HG03066 (cell line): ENCODE measurements at regions not wholly inside any gene's neighbourhood (a gene's known extent, or its start where the extent isn't known, plus 50 kb on each side); places are given as distances from the start of the nearest gene placed in this dataset.
"Not testable (repeated sequence)": the region's sequence is repeated elsewhere in the genome, so short reads cannot be mapped to it uniquely, and the experiment has no call there.

Experiments used
- ATAC-seq: cut with Tn5 transposase; IDR thresholded peaks from one replicate; pipeline ENCODE4 v1.9.1; 2021; ENCODE audit warnings: low read depth; ENCODE audit not compliant: unreplicated experiment

DNA sequence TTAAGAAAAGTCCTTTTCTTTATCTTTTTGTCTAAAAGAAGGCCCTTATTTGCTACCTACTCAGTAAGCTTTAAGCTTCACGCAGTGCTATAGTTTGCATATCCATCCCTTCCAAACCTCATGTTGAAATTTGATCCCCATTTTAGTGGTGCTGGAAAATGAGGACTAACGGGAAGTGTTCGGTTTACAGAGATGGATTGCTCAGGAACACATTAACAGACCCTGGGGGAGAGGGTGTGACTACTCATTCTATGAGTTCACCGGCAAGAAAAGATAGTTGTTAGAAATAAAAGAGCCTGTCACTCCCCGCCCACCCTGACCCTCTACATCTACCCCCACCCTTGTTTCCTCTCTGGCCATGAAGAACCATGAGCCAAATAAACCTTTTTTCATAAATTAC lies 546.2 kb downstream of the MEI4 start:
- no peak for ATAC-seq

GRCh38 chr6:78222226-78222625 lies 569.4 kb downstream of the MEI4 start:
- ATAC-seq: no peak

- no peak for ATAC-seq
Observed at GRCh38 chr6:78231002-78231401, 578.2 kb downstream of the MEI4 start.

- no peak for ATAC-seq
Observed at GRCh38 chr6:78243519-78243918, 590.7 kb downstream of the MEI4 start.

DNA sequence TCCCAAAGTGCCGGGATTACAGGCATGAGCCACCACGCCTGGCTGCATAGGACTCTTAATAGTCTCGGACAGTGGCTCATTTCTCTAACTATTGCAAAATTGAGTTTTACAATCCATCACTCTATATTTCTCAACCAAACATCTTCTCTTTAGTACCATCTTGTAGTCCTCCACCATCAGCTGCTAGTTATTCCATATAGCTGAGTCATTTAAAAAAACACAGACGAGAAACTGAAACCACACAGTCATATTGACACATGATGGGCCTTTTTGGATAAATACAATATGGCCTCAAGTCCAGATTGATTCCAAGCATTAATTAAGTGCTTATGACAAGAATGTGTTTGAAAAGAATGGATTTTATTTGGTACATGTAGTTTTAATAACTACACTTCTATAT lies 599.1 kb downstream of the MEI4 start:
- no peak for ATAC-seq

GRCh38 chr6:78253618-78254017 lies 600.8 kb downstream of the MEI4 start:
- ATAC-seq: no peak

- ATAC-seq: no peak
Observed at GRCh38 chr6:78259935-78260334, 607.1 kb downstream of the MEI4 start.

DNA sequence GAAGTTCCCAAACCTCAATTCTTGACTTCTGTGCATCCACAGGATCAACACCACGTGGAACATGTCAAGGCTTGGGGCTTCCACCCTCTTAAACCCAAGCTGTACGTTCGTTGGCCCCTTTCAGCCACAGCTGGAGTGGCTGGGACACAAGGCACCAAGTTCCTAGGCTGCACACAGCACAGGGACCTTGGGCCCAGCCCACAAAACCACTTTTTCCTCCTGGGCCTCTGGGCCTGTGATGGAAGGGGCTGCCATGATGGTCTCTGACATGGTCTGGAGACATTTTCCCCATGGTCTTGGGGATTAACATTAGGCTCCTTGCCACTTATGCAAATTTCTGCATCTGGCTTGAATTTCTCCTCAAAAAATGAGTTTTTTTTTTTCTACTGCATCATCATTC lies 606.9 kb upstream of the IRAK1BP1 start:
- ATAC-seq: not testable (repeated sequence)

GRCh38 chr6:78268591-78269452 lies 598.5 kb upstream of the IRAK1BP1 start:
- no peak for ATAC-seq

DNA sequence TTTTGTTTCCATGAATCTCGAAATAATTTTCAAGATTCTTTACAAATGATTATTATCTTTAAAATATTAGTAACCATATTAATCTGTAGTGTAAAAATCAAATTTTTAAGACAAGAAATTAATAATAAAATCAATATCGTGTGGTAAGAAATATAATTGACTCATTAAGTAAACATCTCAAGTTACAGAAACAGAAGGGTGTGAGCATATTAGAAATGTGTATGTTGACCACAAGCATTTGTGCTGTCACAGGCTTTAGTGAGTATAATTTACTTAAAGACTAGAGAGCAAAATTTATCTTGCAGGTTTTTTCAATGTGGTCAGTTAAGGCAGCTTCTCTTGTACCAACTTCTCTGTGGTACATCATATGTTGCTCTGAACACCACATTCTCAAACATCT lies 566.5 kb upstream of the IRAK1BP1 start:
- no peak for ATAC-seq

DNA sequence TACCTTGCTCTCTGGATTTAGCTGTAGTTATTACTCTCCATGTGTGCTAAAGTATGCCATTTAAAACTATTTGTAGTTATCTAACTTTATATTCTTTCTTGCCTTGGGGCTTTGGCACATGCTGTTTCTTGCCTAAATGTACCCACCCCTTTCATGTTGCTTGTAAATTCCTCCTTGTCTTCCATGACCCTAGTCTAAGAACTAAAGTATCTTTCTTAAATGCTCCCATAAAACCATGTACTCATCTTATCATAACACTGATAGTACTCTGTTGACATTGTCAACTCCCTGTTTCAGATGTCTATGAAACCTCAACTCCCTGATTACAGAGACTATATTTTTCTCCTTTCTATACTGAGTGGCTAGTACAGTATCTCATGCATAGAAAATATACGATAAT lies 564.9 kb upstream of the IRAK1BP1 start:
- ATAC-seq: no peak

GRCh38 chr6:78308025-78308424 lies 559.3 kb upstream of the IRAK1BP1 start:
- no peak for ATAC-seq

DNA sequence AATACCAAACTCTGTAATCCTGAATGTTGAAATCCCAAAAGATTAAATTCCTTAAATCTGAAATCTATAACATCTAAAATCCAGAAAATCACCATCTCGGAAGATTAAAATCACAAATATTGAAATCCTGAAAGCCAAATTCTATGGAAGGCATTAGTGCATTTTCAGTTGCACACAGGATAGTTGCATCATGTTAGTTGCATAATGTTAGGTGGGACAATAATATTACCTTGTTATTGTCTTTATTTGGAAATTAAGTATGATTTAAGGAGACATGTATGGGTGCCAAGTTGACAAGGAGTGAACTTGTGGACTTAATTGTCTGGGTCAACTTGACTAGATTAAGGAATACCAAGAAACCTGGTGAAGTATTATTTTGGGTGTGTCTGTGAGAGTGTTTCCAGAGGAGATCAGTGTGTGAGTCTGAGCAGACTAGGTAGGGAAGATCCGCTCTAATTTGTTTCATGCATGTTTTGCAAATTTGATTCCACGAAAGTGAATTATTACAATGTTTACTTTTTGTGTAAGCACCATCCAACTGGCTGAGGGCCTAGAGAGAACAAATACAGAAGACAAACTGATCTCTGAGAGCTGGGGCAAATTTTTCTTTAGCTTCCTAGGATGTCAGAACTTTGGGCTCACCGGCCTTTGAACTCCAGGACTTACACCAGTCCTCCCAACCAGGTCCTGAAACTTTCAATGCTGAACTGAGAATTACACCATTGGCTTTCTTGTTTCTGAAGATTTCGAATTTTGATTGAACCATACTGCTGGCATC lies 545.1 kb upstream of the IRAK1BP1 start:
- ATAC-seq: no peak

- ATAC-seq: no peak
Observed at GRCh38 chr6:78324213-78324612, 543.1 kb upstream of the IRAK1BP1 start.

- no peak for ATAC-seq
Observed at GRCh38 chr6:78340755-78341154, 526.6 kb upstream of the IRAK1BP1 start.

DNA sequence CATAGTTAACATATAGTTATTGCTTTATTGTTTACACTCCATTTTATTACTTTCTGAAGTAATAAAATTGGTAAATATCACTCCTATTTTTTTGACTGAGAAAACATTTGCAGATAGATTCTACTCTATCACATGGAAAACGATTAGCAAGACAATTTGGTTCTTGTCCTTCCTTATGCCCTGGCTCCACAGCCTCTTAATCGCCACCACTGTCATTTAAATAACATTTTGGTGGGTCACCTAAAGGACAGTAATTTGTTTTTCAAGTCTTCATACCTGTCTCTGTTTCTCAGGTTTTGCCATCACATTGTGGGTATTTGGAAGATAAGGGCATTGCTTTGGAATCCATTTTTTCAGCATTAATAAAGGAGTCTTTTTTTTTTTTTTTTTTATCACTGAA lies 521.5 kb upstream of the IRAK1BP1 start:
- no peak for ATAC-seq

DNA sequence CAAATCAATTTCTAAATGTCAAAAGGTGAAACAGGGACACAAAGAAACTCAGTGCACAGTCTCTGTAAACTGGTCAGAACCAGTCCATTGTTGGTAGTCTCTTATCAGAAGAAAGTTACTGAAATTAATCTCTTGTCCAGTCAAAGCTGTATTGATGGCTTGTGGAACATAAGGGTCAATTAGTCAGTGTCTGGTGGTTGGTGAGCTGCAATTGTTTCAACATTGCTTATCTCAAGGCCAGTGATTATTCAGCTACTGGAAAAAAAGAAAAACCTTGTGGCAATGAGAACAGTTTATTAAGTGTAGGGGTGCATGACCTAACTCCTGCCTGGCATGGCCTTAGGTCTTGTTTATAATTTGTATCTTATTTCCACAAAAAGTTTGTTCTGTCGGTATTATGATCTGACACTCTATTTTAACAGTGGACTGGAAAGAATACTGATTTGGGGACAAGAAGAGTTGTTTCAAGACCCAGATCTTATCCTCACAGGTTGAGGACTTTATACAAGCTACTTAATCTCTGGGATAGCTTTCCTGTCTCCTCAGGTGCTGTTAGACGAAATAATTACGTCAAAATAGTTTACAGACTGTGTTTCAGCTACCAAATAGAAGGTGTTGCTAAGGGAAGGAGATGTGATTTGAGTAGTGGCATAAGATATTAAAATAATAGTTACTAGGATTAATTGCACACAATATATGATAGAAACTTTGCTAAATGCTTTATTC lies 520.0 kb upstream of the IRAK1BP1 start:
- ATAC-seq: no peak

GRCh38 chr6:78353040-78353439 lies 514.3 kb upstream of the IRAK1BP1 start:
- no peak for ATAC-seq

DNA sequence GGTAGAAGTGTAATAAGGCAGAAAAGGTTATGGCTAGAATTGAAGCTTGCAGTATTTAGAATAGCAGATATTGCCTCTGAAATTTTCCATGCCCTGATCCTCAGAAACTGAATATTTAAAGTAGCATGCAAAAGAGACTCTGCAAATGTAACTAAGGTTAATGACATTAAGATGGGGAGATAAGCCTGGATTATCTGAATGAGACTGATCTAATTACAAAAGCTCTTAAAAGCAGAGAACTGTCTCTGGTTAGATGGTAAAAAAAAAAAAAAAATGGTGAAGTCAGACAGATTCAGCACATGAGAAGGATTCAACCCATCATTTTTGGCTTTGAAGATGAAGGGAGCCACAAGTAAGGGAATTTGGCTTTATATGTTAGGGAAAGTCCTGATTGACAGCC lies 503.7 kb upstream of the IRAK1BP1 start:
- no peak for ATAC-seq

- ATAC-seq: no peak
Observed at GRCh38 chr6:78365473-78365872, 501.9 kb upstream of the IRAK1BP1 start.

GRCh38 chr6:78377056-78377455 lies 490.3 kb upstream of the IRAK1BP1 start:
- no peak for ATAC-seq
